Ammon's horn (tissue), 1 donor: ENCODE measurements at regions not wholly inside any gene's neighbourhood (a gene's known extent, or its start where the extent isn't known, plus 50 kb on each side); places are given as distances from the start of the nearest gene placed in this dataset.

Experiments
- DNase-seq: peaks from one replicate; pipeline ENCODE4 v3.0.0-alpha.2; 2016; ENCODE audit warnings: low spot score

GRCh38 chr18:28716338-28716737, 539.4 kb upstream of the CDH2 start:
- no peak for DNase-seq

- DNase-seq, result no peak
Observed at GRCh38 chr18:28715206-28715605, 538.3 kb upstream of the CDH2 start.

GRCh38 chr18:28714498-28714897, 537.6 kb upstream of the CDH2 start:
- no peak for DNase-seq

DNA sequence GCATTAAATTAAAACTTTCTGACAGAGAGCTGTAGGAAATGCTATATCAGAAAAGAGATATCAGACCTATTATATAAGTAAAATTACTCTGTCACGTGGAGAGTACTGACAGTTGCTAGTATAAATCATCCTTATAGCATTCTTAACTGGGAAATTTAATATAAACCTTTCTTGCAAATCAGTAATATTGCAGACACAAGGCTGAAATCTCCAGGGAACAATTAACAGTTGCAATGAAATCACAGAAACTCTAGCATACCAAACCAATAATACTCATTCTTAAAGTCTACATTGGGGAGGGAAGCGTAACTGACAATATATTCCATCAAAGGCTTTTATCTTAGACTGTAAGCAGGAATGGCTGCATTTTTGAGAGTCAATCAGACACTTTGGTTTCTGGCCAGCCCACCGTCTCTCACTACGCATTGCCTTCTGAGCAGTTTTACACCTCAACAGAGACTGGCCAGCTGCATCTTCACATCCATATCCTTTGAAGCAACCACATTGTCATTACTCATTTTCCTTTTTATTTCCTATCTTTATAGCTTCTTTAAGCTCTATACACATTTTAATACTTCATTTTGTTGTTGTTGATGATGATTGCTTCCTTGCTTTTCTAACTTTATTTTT, 536.0 kb upstream of the CDH2 start:
- DNase-seq, result no peak

DNA sequence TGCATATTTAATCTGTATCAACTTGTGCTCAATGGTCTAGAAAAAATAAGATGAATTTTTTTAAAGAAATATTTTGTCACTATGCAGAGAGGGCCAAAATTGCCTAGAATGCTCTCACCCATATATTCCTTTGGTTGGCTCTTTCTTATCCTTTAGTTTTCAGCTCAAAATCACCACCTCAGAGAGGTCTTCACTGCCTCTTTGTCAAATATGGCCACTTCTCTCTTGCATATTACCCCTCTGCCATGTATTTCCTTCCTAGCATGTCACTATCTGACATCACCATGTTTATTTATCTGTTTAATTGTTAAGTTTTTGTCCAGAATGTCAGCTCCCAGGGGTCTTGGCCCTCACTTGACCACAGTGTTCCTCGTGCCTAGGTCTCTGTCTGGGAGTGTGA, 535.2 kb upstream of the CDH2 start:
- DNase-seq, result no peak

GRCh38 chr18:28711096-28711495, 534.2 kb upstream of the CDH2 start:
- no peak for DNase-seq

DNA sequence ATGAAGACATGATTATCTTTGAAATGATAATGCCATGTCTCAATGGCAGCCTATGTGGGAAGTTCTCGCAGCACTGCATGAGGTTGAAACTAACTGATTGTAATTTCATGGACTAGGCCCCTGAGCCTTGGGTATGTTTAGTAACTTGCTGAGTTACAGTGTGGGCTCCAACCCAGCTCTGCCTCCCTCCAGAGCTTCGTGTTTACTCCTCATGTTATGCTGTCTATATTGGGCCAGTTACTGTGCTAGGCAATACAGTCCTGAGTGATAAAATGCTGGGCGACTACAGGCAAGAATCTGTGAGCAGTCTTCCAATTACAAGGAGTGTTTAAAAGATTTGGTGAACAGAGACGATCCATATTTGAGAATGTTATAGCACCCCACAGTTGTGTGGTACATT, 530.1 kb upstream of the CDH2 start:
- DNase-seq, result no peak

DNA sequence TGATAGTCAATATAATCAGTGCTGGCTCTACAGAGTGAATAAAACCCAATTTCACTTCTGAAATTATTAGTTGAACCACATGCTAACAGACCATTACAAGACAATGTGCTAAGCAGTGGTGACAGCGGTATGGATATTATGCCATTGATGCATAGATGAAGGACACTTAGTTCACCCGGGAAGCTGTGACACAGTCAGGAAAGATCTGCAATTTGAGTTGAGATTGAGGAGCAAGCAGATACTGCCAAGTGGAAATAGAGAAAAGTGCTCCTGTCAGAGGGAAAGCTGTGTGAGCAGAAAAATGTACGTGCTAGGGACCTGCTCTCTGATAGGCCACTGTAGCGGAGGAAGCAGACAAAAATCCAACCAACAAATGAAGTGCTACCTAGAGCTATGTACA, 529.5 kb upstream of the CDH2 start:
- DNase-seq, result no peak

DNA sequence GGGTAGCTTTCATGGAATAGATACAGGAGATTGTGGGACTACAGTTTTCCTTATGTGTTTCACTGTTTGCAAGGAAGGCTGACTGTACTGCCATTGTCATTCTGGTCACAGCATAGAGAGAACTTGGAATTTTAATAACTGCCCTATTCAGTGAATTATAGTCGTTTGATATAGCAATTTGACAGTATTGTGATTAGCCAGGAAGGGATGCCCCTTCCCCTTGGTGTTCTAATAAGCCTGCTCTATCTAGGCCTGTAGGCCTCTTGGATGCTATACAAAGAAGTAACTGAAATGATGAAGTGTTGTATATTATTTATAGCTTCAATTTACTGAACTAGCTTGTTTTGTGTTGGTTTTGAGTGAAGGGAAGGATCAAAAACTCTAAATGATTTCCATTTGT, 528.6 kb upstream of the CDH2 start:
- DNase-seq, result no peak

GRCh38 chr18:28692337-28692736, 515.4 kb upstream of the CDH2 start:
- DNase-seq, result no peak

- DNase-seq, result no peak
Observed at GRCh38 chr18:28691496-28691840, 514.5 kb upstream of the CDH2 start.

DNA sequence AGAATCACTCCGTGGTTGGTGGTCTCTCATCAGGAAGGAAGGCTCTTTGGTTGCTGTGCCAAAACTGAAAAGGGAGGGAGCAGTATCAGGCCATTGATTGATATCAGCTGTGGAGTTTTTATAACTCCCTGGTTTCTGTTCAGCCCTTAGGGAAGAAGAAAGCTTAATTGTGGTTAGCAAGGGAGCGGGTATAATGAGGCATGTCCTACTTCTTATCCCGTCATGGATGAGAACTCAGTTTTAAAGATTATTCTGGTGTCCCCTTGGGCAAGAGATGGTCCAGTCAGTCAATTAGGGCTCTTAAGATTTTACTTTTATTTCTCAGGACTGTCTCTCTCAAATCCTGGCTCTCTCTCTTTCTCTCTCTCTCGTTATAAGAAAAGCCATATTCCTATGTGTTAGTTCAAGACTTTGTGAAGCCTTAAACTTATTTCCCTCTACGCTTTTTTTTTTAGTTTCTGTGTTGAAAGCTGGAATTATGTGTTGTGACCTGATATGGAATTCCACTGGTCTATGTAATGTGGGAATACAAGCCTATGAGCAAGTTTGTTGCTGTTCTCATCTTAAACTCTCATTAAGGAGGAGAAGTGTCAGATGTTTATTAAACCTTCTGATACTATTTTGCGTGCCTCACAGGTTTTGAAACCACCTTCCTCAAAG, 514.0 kb upstream of the CDH2 start:
- no peak for DNase-seq

- no peak for DNase-seq
Observed at GRCh38 chr18:28690100-28690499, 513.2 kb upstream of the CDH2 start.

DNA sequence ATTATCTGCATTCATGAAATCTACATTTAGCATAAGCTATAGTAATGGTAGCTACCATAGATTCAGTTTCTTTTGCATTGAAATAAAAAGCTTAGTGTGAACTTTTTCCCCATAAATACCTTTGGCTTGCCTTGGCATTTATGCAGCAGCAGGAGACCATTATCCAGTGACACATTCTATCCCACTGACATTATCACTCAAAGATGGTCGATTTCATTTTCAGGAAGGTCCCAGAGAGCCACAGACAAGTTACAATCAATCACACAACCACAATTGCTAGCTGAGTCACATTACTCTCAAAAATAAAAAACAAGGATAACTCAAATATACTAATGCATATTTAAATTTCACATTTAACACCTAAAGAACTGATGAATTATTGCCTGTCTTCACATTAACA, 512.7 kb upstream of the CDH2 start:
- no peak for DNase-seq

DNA sequence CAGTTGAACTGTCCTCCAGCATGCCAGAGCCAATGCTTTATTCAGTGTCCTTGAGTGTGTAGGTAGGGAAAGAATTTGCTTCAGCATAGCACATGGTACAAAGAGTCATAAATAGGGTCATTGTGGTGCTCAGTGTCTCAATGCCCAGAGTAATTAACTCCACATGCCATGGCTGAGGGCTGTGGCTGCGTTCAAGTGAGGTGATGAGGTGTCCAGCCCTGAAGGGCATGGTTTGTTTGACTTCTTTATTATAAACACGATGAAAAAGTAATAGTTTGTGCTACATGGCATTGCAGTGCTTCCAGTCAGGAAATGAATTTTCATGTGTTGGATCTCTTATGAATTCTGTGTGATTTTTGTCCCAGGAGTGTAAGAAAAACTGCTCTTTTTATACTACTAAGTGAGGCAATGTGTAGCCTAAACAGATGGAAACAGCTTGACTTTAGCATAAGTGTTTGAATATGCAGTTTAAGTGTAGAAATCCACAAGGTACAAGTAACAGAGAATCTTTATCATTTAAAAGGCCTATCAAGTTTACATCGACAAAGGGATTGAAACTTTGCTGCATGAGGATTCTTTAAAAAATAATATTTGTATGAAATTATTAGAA, 507.9 kb upstream of the CDH2 start:
- DNase-seq, result no peak

GRCh38 chr18:28682912-28683311, 506.0 kb upstream of the CDH2 start:
- DNase-seq, result no peak

- DNase-seq, result no peak
Observed at GRCh38 chr18:28669165-28669564, 492.2 kb upstream of the CDH2 start.

DNA sequence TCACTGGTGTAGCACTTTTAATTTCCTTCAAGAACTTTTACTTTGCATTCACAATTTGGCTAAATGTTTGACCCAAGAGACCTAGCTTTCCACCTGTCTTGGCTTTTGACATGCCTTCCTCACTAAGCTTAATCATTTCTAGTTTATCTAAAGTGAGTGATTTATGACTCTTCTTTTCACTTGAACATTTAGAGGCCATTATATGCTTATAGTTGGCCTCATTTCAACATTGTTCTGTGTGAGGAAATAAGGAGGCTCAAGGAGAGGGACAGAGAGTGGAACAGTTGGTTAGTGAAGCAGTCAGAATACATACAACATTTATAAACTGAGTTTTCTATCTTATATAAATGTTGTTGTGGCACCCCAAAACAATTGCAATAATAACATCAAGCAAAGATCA, 489.3 kb upstream of the CDH2 start:
- no peak for DNase-seq

- no peak for DNase-seq
Observed at GRCh38 chr18:28657961-28658360, 481.0 kb upstream of the CDH2 start.

- no peak for DNase-seq
Observed at GRCh38 chr18:28652654-28653053, 475.7 kb upstream of the CDH2 start.

DNA sequence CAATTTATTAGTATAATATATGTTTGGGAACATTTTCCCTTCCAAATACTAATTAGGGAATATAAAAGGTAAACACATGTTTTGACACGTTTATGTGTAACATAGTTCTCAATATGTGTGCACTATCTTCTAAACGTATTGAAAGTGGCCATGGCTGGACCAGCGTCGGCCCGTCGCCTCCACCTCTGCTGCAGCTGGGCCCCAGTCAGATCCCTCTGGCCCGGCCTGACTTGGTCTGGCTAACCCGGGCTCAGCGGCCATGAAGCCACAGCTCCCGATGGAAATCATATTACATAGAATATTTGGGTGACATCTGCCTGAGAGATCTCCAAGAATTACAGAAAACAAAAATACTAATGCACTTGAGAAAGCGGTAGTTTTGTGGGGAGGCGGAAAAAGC, 474.4 kb upstream of the CDH2 start:
- no peak for DNase-seq

- DNase-seq, result no peak
Observed at GRCh38 chr18:28650860-28651259, 473.9 kb upstream of the CDH2 start.

GRCh38 chr18:28647961-28648360, 471.0 kb upstream of the CDH2 start:
- no peak for DNase-seq

- no peak for DNase-seq
Observed at GRCh38 chr18:28637897-28638296, 461.0 kb upstream of the CDH2 start.
